GM19328 (cell line): ENCODE measurements at regions not wholly inside any gene's neighbourhood (a gene's known extent, or its start where the extent isn't known, plus 50 kb on each side); places are given as distances from the start of the nearest gene placed in this dataset.
"Not testable (repeated sequence)": the region's sequence is repeated elsewhere in the genome, so short reads cannot be mapped to it uniquely, and the experiment has no call there.

Source experiments
- ATAC-seq: cut with Tn5 transposase; IDR thresholded peaks from one replicate; pipeline ENCODE4 v1.9.1; 2021; ENCODE audit warnings: mild to moderate bottlenecking, moderate library complexity; ENCODE audit not compliant: unreplicated experiment

- not testable (repeated sequence) for ATAC-seq
These were observed 203.4 kb downstream of the DSC3 start for GRCh38 chr18:30839056-30839561.

GRCh38 chr18:30828700-30829099 lies 213.8 kb downstream of the DSC3 start:
- ATAC-seq: no peak

- ATAC-seq: no peak
These were observed 222.9 kb downstream of the DSC3 start for GRCh38 chr18:30819619-30820018.

GRCh38 chr18:30814446-30814845 lies 228.1 kb downstream of the DSC3 start:
- no peak for ATAC-seq

DNA sequence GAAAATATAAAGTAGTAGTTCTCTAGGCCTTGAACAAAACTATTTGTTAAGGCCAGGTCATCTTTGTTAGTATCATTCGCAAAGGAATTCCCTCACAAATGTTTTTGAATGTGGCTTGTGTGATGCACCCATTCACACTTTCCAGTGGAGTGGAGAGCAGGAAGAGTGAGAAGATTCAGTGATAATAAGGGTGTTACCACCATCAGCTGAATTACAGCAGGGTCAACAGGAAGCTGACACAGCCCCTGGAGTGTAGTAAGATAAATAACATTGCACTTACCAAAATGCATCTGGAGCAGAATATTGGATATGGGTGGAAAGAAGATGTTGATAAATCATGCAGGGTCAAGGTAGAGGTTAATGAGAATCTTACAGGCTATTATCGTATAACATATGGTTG lies 231.0 kb downstream of the DSC3 start:
- ATAC-seq: no peak

GRCh38 chr18:30810580-30810979 lies 232.0 kb downstream of the DSC3 start:
- no peak for ATAC-seq

- no peak for ATAC-seq
These were observed 235.7 kb downstream of the DSC3 start for GRCh38 chr18:30806823-30807222.

GRCh38 chr18:30800800-30801199 lies 241.7 kb downstream of the DSC3 start:
- ATAC-seq: no peak

GRCh38 chr18:30792051-30792450 lies 250.5 kb downstream of the DSC3 start:
- ATAC-seq: no peak

GRCh38 chr18:30788411-30788991 lies 254.0 kb downstream of the DSC3 start:
- not testable (repeated sequence) for ATAC-seq

- no peak for ATAC-seq
These were observed 255.1 kb downstream of the DSC3 start for GRCh38 chr18:30787410-30787809.

- ATAC-seq: no peak
These were observed 260.9 kb downstream of the DSC3 start for GRCh38 chr18:30781601-30782000.

DNA sequence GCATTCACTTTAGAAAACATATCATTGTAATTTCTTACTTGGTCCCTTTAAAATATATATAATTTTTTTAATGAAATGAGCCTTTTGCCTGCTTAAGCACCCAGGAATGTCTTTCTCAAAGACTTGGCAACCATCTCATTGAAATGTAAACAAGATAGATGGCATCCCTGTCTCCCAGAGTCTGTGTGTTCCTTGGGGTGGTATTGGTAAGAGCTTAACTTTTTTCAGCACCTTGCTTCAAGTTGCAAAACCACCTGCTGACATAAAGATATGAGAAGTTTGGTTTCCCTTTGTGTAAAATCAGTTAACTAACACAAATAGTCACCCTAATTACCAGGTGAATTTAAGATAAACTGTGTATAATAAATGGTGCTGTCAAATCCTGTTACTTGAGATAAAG lies 266.9 kb downstream of the DSC3 start:
- ATAC-seq: no peak

DNA sequence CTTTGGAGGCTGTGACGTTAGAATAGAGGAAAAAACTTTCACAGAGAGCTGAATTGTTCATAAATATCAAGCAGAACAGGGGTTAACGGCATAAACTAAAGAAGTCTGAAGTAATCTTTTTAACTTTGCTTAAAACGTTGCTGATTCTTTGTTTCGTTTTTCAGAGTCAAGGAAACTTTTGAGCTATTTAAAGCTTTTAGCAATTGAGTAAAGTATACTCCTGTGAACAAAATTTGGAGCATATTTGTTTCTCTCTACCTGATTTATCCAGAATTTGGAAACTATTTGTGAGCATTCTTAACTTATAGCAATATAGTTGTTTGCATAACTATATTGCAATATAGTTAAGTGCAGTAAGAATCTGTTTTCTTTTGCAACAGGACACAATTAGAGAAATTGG lies 270.4 kb downstream of the DSC3 start:
- not testable (repeated sequence) for ATAC-seq

- no peak for ATAC-seq
These were observed 276.5 kb downstream of the DSC3 start for GRCh38 chr18:30766053-30766452.

DNA sequence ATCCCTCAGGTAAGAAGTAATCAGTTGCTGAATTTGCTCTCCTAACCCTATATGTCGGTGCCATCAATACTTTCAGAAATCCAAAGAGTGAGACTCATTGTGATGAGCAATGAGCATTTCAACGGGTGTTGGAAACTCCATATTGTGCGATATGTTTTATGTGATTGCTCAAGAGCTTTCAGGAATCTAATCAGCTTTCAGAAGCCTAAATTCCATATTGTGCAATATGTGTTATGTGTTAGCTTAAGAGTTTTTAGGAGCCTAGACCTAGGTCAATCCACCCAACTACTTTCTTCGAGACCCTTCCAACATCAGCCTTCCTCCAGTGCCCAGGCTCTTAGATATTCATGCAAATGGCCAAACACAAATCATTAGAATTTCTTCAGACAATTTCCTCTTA lies 277.3 kb downstream of the DSC3 start:
- no peak for ATAC-seq

DNA sequence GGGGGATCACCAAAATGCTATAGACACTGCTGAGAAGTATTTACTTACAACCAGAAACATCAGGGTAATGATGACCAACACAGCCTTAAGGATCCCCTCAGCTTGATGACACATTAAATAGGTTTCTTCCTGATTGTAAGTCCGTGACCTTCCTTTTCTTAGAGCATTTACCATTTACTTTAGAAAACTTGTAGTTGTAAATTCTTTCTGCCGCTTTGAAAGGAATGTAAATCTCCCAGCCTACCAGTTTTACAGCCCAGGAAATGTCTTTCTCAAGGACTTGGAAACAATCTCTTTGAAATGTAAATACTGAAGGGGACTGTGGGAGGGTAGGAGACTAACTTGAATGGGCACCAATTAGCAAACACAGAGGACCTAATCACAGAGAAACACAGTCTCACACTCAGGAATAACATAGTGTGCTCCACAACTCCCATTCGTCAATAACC lies 278.6 kb downstream of the DSC3 start:
- no peak for ATAC-seq

- ATAC-seq: no peak
These were observed 287.7 kb downstream of the DSC3 start for GRCh38 chr18:30754846-30755245.

- no peak for ATAC-seq
These were observed 294.0 kb downstream of the DSC3 start for GRCh38 chr18:30748541-30748940.

- ATAC-seq: no peak
These were observed 296.3 kb downstream of the DSC3 start for GRCh38 chr18:30746224-30746623.

DNA sequence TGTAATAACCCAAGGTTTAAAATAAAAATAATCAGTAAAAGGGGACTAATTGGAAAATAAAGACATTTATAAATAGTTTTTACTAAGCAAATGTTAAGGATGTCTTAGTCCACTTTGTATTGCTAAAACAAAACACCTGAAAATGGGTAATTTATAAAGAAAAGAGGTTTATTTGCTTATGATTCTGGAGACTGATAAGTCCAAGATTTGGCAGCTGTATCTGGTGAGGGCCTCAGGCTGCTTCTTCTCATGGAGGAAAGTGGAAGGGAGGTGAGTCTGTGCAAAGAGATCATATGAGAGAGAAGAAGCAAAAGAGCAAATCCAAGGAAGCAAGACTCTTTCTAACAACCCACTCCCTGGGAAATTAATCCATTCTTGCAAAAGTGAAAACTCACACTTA lies 299.5 kb downstream of the DSC3 start:
- no peak for ATAC-seq

- ATAC-seq: no peak
These were observed 311.6 kb downstream of the DSC3 start for GRCh38 chr18:30730915-30731314.

- ATAC-seq: no peak
These were observed 314.7 kb downstream of the DSC3 start for GRCh38 chr18:30727849-30728248.
